BE2C (cell line): ENCODE measurements at regions not wholly inside any gene's neighbourhood (a gene's known extent, or its start where the extent isn't known, plus 50 kb on each side); places are given as distances from the start of the nearest gene placed in this dataset.

Experiments used
- DNase-seq: peaks from one replicate; pipeline ENCODE4 v3.0.0-alpha.2; 2020
- H3K27me3 ChIP-seq: fragments of 250-450 bp; sonication (Bioruptor Pico); 2 replicates; pipeline ENCODE4 v1.5.1; 2020; ENCODE audit warnings: mild to moderate bottlenecking
- H3K36me3 ChIP-seq: fragments of 250-450 bp; sonication (Bioruptor Pico); 2 replicates; pipeline ENCODE4 v1.5.1; 2020; ENCODE audit warnings: mild to moderate bottlenecking
- H3K4me1 ChIP-seq: fragments of 250-450 bp; sonication (Bioruptor Pico); 2 replicates; pipeline ENCODE4 v1.5.1; 2020
- H3K4me3 ChIP-seq: 2 replicates; pipeline ENCODE4 v1.5.1; 2011; ENCODE audit warnings: low read depth, low read length
- H3K9me3 ChIP-seq: fragments of 250-450 bp; sonication (Bioruptor Pico); 2 replicates; pipeline ENCODE4 v1.5.1; 2020
- TF ChIP-seq, protein P1 (sequence below): IDR thresholded peaks from 2 replicates; pipeline ENCODE4 v1.5.1; 2012; ENCODE audit warnings: mild to moderate bottlenecking, low read depth, low read length

DNA sequence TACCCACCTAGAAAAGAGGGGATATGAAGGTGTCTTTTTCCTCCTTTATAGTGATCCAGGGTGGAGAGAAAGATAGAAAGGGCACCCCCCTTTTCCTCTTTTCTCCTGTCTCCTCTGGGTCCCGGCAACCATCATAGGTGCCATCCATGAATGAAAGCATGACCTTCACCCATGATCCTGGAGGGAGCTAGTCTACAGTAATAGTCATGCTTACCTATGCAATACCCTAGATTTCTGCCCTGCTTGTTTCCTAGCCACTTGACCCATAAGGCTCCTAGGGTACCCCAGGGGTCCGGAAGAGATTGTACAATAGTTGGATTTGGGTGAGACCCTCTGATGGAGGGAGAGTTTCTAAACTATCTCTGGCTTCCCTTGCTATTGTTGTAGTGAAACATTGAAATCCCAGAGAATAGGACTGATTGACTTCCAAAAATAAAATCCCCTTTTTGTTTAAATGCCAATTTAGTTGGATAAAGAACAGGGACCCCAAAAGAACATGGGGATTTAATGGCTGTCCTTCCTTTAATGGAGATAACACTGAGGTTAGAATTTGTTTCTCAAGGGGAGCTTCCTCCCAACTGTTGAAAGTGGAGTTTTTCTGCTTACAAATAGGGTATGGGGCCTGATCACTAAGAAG is 366.8 kb upstream of the KHDRBS2 start:
- no peak for DNase-seq
- TF ChIP-seq, protein P1, sequence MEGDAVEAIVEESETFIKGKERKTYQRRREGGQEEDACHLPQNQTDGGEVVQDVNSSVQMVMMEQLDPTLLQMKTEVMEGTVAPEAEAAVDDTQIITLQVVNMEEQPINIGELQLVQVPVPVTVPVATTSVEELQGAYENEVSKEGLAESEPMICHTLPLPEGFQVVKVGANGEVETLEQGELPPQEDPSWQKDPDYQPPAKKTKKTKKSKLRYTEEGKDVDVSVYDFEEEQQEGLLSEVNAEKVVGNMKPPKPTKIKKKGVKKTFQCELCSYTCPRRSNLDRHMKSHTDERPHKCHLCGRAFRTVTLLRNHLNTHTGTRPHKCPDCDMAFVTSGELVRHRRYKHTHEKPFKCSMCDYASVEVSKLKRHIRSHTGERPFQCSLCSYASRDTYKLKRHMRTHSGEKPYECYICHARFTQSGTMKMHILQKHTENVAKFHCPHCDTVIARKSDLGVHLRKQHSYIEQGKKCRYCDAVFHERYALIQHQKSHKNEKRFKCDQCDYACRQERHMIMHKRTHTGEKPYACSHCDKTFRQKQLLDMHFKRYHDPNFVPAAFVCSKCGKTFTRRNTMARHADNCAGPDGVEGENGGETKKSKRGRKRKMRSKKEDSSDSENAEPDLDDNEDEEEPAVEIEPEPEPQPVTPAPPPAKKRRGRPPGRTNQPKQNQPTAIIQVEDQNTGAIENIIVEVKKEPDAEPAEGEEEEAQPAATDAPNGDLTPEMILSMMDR: no peak
- peaks cover 4% of the 10 kb centered on the region for H3K9me3 ChIP-seq
- H3K36me3 ChIP-seq: no peaks in the 10 kb centered on the region
- H3K4me3 ChIP-seq: no peak overlapping the region
- no peaks in the 10 kb centered on the region for H3K4me1 ChIP-seq
- H3K27me3 ChIP-seq: no peaks in the 10 kb centered on the region

- H3K4me1 ChIP-seq: no peaks in the 10 kb centered on the region
- no peak for DNase-seq
- no peaks in the 10 kb centered on the region for H3K27me3 ChIP-seq
- no peak overlapping the region for H3K4me3 ChIP-seq
- TF ChIP-seq, protein P1: no peak
- H3K36me3 ChIP-seq: no peaks in the 10 kb centered on the region
- no peaks in the 10 kb centered on the region; the same call in 1 of the 2 replicates for H3K9me3 ChIP-seq
Measured at GRCh38 chr6:62645274-62645673, 359.2 kb upstream of the KHDRBS2 start.

DNA sequence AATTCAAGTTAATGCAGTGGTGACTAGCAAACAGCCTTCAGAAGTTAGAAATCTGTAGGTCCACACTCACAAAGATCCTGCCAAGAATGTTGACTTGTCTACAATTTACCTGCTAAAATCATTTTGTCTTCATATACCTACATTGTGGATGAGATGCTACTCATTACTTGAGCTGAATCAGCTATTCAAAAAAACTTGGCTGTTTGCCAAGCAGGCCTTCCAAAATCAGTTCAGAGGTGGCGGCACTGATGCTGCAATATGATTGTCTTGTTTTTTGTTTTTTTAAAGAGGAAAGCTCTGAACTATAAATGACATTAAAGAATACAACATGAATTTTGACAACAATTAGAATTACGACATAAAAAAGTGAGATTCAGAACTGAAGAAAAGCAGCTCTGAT is 354.7 kb upstream of the KHDRBS2 start:
- TF ChIP-seq, protein P1: no peak
- Histone ChIP-seq H3K4me3 (no peak overlapping the region), H3K36me3 (no peaks in the 10 kb centered on the region), H3K27me3 (no peaks in the 10 kb centered on the region), H3K9me3 (no peaks in the 10 kb centered on the region), H3K4me1 (no peaks in the 10 kb centered on the region)
- no peak for DNase-seq

DNA sequence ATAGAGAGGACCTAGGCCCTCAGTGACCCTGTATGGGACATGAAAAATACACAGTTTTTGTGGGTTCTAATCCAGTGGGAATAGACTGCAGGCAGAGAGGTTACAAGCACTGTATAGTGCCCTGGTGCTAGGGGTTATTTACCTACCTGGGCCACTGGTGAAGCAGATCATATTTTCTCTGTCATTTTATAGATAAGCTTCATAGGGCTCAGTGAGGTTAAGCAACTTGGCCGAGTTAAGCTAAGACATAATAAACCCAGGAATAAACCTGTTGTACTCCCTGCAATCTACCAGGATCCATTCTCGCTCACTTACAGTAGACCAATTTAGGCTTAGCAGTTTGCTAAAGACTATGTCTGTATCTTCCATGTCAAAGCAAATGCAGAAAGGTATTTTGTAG is 340.6 kb upstream of the KHDRBS2 start:
- Histone ChIP-seq H3K4me1 (no peaks in the 10 kb centered on the region), H3K4me3 (no peak overlapping the region), H3K27me3 (no peaks in the 10 kb centered on the region), H3K36me3 (no peaks in the 10 kb centered on the region), H3K9me3 (no peaks in the 10 kb centered on the region)
- DNase-seq: no peak
- TF ChIP-seq, protein P1: no peak

GRCh38 chr6:62623846-62624532 is 338.0 kb upstream of the KHDRBS2 start:
- no peaks in the 10 kb centered on the region for H3K27me3 ChIP-seq
- H3K36me3 ChIP-seq: no peaks in the 10 kb centered on the region
- H3K4me3 ChIP-seq: no peak overlapping the region
- H3K9me3 ChIP-seq: no peaks in the 10 kb centered on the region
- DNase-seq: no peak
- TF ChIP-seq, protein P1: no peak
- H3K4me1 ChIP-seq: no peaks in the 10 kb centered on the region

DNA sequence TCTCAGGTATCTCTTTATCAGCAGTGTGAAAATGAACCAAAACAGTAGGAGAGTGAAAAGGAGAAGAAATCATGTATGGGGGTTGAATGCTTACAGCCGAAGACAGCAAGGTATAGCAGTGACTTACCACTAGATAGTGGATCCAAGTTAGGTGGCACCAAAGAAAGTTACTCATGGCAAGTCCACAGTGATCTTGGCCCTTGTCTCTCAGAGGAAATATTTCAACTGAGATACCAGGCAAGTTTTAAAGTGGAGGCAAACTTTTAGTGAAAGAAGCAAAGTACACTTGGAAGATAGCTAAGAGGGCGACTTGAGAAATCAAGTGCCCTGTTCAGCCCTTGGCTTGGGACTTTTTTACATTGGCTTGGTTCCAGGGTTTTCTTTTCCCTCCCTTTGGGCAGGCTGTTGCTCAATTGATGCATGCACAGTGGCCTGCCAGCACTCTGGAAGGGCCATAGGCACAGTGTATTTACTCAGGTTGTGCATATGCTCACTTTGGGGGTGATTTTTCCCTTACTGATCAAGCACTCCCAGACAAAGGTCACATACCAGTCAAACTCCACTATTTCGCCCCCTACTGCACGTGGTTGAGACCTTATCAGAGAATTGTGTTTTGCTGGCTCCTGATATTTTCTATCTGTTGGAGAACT is 329.5 kb upstream of the KHDRBS2 start:
- H3K4me3 ChIP-seq: no peak overlapping the region
- DNase-seq: no peak
- TF ChIP-seq, protein P1: no peak
- H3K4me1 ChIP-seq: no peaks in the 10 kb centered on the region
- no peaks in the 10 kb centered on the region; the same call in 1 of the 2 replicates for H3K9me3 ChIP-seq
- no peaks in the 10 kb centered on the region for H3K27me3 ChIP-seq
- no peaks in the 10 kb centered on the region for H3K36me3 ChIP-seq
